Endothelial cell of umbilical vein (primary cell): ENCODE measurements at regions not wholly inside any gene's neighbourhood (a gene's known extent, or its start where the extent isn't known, plus 50 kb on each side); places are given as distances from the start of the nearest gene placed in this dataset.

Source experiments
- CTCF ChIP-seq, 2 donors: IDR thresholded peaks; 1 replicate in 1 of 2; 2 replicates in 1 of 2; pipeline ENCODE4 v1.5.1; 2011; ENCODE audit warnings: low read length in 2 of 2, mild to moderate bottlenecking in 2 of 2, moderate library complexity in 2 of 2, control low read depth in 1 of 2, inconsistent platforms in 1 of 2, low read depth in 1 of 2; ENCODE audit not compliant: insufficient read depth in 1 of 2; ENCODE audit errors: extremely low read depth in 1 of 2
- EZH2 ChIP-seq: IDR thresholded peaks from 2 replicates; pipeline ENCODE4 v1.6.1; 2012; ENCODE audit warnings: borderline replicate concordance, low read depth, mild to moderate bottlenecking, moderate library complexity, low read length, inconsistent platforms; ENCODE audit not compliant: severe bottlenecking
- MAX ChIP-seq: IDR thresholded peaks from 2 replicates; pipeline ENCODE4 v1.6.1; 2011; ENCODE audit not compliant: insufficient read depth, insufficient read length
- POLR2A ChIP-seq: IDR thresholded peaks from 2 replicates; pipeline ENCODE4 v1.6.1; 2012; ENCODE audit warnings: low read depth, mild to moderate bottlenecking, control low read depth, low read length
- POLR2AphosphoS5 ChIP-seq: IDR thresholded peaks from 2 replicates; pipeline ENCODE4 v1.6.1; 2012; ENCODE audit warnings: low read depth, mild to moderate bottlenecking, control low read depth, low read length, moderate library complexity; ENCODE audit not compliant: insufficient read depth

- no peak for TF ChIP-seq POLR2A
- TF ChIP-seq MAX: no peak
- no peak for TF ChIP-seq EZH2
- TF ChIP-seq CTCF (IDR thresholded peaks at IDR 0.05; ENCODE audit: extremely low read depth in 1 of 2, insufficient read depth in 1 of 2, low read depth in 1 of 2, low read length in 2 of 2): no peak
- TF ChIP-seq POLR2AphosphoS5: no peak
These were observed 54.7 kb upstream of the ANXA10 start for GRCh38 chr4:168037676-168038075.
